Activated CD4-positive, alpha-beta T cell treated with anti-CD3 and anti-CD28 coated beads, Interleukin-10, Interleukin-2, amounts not matched to agents 100 ng/mL and 50 ng/mL, durations not matched to agents 16 hours and 8 hours (primary cell): ENCODE measurements at regions not wholly inside any gene's neighbourhood (a gene's known extent, or its start where the extent isn't known, plus 50 kb on each side); places are given as distances from the start of the nearest gene placed in this dataset.

Source experiments
- DNase-seq: peaks from one replicate; pipeline ENCODE4 v3.0.0-alpha.2; 2020

GRCh38 chr5:61981886-61982285 lies 324.1 kb upstream of the KIF2A start:
- no peak for DNase-seq

GRCh38 chr5:61991430-61991829 lies 314.6 kb upstream of the KIF2A start:
- DNase-seq: no peak

DNA sequence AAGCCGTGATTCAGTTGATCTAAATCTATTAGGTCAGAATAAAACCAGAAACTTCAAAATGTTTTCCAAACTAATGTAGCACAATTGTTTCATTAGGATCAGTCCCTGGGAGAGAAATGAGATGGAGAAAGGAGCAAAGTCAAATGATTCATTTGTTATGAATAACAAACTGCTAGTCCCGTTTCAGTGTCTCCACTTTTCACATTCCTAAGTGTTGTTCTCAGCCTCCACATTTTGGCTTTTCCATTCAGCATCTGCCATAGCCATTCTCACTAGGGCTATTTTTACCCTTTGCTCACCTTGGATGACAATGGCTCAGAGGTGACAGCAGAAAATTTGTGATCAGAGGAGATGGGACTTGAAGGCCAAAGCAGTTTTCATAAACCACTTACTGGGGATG lies 314.1 kb upstream of the KIF2A start:
- DNase-seq: no peak

GRCh38 chr5:61993295-61993927 lies 312.6 kb upstream of the KIF2A start:
- DNase-seq: no peak

- DNase-seq: no peak
Measured at GRCh38 chr5:61994171-61994570, 311.8 kb upstream of the KIF2A start.

- no peak for DNase-seq
Measured at GRCh38 chr5:61995486-61995885, 310.5 kb upstream of the KIF2A start.

DNA sequence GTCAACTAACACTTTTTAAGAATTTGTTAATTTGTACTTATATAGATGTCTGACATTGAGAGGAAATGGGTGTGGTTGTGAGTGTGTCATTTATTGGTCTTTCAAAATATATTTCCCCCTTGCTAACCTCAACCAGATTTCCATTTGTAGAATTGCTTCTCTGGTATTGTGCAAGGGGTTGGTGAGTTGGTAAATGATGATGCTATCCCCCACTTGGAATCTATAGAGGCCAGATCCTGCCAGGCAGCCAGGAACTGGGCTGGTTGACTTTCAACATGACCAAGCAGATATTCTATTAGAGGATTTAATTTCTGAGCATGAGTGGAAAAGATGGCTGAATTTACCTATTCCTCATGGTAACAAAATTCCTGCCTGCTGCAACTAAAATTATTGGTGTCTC lies 306.6 kb upstream of the KIF2A start:
- no peak for DNase-seq

- no peak for DNase-seq
Measured at GRCh38 chr5:62000646-62001045, 305.4 kb upstream of the KIF2A start.

DNA sequence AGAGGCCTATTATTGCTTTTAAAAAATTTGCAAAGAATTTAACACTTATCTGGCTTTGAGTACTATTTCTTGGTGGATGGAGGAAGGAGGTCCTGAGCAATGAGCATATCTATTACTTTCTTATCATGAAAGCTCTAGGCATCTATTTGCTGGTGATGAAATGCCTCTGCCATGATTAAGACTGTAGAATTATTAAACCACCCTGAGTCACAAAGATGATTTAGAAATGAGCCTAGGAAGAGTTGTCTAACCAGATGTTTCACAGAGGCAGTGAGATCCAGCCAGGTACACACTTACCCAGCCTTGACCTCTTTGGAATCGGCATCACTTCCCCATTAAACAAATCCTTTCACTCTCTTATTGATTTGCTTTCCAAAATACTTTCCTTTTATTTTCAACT lies 304.4 kb upstream of the KIF2A start:
- no peak for DNase-seq

- no peak for DNase-seq
Measured at GRCh38 chr5:62002436-62002835, 303.6 kb upstream of the KIF2A start.

DNA sequence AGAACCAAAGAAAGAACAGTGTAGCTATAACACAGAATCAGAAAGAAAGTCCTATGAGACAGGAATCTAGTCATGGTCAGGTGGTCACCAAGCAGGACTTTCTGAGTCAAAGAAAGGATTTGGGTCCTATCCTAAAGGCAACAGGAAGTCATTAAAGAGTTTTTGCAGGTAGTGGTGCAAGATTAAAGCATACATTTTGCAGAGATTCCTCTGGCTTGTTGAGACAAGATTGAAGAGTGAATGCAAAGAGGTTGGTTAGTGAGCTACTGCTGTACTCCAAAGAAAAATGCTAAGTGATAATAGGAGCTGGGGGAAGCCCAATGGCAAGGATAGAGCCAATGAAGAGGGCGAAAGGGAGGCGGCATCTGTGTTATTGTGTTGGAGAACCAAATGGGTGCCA lies 300.5 kb upstream of the KIF2A start:
- no peak for DNase-seq

- no peak for DNase-seq
Measured at GRCh38 chr5:62007457-62007856, 298.5 kb upstream of the KIF2A start.

DNA sequence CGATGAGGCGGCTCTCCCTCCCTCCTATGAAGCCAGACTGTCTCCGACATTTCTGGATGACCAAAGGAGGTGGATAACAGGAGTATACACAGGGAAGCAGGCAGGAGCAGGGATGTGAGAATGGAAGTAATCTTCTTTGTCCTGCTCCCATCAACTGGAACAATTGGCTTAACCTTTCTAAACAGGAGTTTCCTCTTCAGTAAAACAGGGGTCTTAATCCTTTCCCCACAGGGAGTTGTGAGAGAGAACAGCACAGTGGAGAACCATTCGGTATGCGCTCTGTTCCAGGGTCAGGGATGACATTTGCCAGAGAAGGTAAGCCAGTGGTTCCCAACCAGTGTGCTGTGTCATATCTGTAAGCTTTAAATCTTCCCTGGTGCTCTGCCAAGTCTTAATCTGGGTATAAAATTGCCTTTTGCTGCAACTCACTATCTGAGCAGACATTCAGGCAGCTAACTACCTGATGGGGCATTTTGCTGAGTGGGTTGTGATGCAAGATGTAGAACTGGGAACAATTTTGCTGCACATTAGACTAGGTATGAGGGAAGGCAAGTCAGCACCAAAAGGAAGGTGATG lies 294.8 kb upstream of the KIF2A start:
- no peak for DNase-seq

DNA sequence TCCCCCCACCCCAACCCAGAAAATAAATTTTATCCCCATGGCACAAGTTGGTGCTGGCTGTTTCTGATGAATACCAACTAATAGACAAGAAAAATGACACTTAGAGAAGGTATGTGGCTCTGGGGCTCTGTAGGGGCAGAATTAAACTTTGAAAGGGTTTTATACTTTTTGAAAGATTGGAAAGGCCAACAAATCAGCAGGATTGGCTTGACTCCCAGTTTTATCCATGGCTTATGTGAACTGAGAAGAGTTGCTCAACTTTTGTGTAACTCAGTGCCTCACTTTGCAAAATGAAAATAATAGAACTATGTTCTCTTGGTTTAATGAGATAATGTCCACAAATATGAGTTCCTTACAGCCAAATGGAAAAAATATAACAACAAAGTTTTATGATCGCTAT lies 288.9 kb upstream of the KIF2A start:
- no peak for DNase-seq

DNA sequence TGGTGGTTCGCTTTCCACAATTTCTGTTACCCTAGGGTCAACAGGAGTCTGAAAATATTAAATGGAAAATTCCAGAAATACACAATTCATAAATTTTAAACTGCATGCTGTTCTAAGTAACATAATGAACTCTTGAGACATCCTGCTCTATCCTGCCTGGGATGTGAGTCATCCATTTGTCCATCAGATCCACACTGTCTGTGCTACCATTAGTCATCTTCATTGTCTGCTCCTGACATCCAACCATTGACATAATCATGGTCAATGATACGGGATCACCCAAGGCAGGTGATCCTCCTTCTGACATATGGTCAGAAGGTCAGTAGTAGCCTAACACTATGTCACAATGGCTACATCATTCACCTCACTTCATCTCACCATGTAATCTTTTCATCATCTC lies 276.7 kb upstream of the KIF2A start:
- DNase-seq: no peak

DNA sequence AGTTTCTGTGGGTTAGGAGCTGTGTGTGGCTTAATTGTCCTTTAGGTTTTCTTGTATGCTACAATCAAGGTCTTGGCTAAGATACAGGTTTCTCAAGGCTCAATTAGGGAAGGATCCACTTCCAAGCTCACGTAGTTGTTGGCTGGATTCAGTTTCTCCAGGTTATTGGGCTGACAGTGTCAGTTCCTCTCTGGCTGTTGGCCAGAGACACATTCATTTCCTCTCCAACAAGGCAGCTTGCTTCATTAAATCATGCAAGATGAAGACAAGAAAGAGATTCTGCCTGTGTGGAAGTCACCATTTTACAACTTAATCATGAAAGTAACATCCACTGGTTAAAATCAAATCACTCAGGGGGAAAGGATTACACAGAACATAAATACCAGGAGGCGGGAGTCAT lies 275.7 kb upstream of the KIF2A start:
- no peak for DNase-seq

DNA sequence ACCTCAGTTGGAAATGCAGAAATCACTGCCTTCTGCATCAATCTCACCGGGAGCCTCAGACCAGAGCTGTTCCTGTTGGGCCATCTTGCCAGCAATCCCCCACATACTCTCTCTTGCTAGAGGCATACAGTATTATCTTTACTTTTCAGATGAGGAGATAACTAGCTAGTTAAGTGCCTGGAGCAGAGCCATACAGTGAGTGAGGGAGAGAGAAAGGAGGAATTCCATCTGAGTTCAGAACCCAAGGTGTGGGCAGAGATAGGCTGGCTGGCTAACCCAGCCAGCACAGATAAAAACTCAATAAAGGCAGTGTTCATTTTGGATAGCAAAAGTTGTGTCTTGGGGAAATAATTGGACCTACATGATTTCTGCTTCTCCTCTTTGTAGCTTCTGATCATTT lies 268.0 kb upstream of the KIF2A start:
- DNase-seq: no peak

GRCh38 chr5:62041156-62041756 lies 264.8 kb upstream of the KIF2A start:
- DNase-seq: no peak

GRCh38 chr5:62042007-62042406 lies 264.0 kb upstream of the KIF2A start:
- no peak for DNase-seq

GRCh38 chr5:62043289-62044280 lies 262.4 kb upstream of the KIF2A start:
- DNase-seq: no peak

- no peak for DNase-seq
Measured at GRCh38 chr5:62044989-62045388, 261.0 kb upstream of the KIF2A start.

DNA sequence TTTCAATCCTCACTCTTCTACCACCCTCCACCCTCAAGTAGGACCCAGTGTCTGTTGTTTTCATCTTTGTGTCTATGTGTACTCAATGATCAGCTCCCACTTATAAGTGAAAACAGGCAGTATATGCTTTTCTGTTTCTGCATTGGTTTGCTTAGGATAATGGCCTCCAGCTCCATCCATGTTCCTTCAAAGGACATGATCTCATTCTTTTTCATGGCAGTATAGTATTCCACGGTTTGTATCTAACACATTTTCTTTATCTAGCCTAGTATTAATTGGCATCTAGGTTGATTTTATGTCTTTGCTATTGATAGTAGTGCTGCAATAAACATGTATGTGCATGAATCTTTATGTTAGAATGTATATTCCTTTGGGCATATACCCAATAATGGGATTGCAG lies 259.8 kb upstream of the KIF2A start:
- DNase-seq: no peak

DNA sequence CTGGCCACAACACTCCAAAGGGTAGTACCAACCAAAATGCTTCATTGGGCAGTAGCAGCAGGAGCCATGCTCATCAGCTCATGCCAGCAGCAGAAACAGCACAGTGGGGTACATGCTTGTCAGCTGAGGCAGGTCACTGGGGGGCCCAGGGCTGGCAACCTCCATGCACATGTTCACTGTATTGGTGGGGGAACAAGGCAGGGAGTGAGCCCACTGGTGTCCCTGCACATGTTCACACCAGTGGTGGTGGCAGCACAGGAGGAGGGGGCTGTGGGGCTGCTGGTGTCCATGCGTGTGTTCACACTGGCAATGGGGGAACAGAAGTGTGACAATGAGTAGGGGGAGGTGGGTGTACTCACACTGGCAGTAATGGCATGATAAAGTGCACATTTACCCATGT lies 254.3 kb upstream of the KIF2A start:
- no peak for DNase-seq

DNA sequence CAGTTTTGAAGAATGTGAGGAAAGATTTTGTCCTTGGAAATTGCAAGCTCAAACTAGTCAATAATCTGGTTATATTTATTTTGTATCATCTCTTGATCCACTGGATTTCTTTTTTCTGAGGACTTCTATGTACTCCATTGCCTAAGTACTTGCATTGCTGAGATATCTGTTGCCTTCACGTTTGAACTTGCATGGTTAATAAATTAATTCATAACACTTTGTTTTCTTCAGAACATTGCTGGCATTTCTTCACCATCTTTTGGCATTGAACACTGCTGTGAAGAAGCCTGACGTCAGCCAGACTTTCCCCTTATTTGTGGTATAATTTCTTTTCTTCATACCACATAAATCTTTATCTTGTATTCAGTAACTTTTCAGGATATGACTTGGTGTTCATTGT lies 246.0 kb upstream of the KIF2A start:
- no peak for DNase-seq
